GM21528 (cell line): ENCODE measurements at regions not wholly inside any gene's neighbourhood (a gene's known extent, or its start where the extent isn't known, plus 50 kb on each side); places are given as distances from the start of the nearest gene placed in this dataset.

Source experiments
- ATAC-seq: cut with Tn5 transposase; IDR thresholded peaks from one replicate; pipeline ENCODE4 v1.9.1; 2021; ENCODE audit warnings: mild to moderate bottlenecking, moderate library complexity; ENCODE audit not compliant: unreplicated experiment, low FRiP score

DNA sequence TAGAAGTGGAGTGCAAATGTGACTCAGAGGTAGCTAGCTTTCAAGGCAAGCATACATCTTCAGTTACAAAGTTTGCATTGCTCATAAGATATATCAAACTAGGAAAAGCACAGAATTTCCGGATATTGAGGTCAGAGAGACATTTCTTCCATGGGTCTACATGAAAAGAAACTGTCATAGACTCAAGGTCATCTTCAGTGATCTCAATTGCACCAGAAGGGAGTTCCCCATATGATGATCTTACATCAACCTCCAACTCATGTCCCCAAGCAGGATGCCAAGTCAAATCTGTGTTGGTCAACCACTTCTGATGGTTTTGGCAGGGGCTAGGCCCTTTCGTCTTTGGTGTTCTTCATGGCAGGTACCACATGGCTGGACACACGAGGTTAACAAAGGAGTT lies 459.9 kb upstream of the MAF start:
- no peak for ATAC-seq

DNA sequence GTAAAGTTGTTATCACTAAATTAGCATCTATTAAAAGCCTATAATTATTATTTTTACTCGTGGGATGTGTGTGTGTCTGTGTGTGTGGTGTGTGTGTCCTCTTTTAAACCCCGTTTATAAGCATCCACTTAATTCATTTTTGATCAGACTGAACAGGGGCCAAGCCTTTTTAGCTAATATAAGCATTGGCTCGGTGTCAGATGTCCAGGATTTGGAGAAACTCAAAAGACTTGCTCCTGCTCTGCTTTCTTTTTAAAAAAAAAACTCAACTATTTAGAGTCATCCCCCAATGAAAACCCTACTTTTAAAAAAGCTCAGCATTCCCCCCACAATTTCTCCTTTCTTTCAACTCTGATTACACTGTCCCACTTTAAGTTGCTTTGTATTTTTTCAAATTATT lies 459.3 kb upstream of the MAF start:
- no peak for ATAC-seq

DNA sequence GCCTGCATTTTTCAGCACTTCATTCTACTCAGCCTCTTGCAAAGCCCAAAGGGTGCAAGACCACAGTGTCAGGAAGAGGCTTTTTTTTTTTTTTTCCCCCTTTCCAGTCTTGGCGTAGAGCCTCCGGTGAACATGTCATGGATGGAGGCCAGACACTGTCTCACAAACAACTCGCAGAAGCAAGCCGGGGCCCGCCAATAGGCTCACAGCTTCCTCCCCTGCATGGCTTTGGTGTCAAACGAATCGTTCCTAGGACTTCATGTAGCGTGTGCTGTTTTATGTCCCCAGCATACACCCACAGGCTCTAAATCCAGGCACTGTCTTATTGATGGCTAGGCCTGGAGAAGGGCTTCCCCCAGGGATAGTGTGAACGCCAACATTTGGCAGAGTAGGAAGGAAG lies 457.7 kb upstream of the MAF start:
- ATAC-seq, result no peak

DNA sequence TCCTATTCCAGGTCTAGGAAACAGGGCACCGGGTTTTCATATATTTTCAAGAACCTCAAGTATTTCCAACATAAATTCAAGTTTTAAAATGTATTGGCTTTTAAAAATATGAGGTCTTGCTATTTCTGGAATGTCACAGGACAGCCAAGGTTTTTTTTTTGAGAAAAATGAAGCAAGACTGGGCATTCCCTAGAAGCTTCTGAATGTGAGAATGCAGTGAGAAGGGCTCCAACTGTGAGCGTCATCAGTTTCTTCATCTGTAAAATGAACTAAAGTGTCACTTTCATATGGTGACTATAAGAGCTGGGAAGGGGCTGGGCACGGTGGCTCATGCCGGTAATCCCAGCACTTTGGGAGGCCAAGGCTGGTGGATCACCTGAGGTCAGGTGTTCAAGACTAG lies 455.8 kb upstream of the MAF start:
- no peak for ATAC-seq

DNA sequence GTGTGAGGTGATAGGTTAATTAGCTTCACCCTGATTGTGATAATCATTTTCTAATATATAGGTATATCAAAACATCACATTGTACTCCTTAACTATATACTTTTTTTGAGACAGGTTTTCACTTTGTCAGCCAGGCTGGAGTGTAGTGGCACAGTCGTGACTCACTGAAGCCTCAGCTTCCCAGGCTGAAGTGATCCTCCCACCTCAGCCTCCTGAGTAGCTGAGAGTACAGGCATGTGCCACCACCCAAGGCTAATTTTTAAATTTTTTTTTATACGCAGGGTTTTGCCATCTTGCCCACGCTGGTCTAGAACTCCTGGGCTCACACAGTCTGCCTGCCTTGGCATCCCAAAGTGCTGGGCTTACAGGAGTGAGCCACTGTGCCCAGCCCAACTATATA lies 455.3 kb upstream of the MAF start:
- ATAC-seq, result no peak

DNA sequence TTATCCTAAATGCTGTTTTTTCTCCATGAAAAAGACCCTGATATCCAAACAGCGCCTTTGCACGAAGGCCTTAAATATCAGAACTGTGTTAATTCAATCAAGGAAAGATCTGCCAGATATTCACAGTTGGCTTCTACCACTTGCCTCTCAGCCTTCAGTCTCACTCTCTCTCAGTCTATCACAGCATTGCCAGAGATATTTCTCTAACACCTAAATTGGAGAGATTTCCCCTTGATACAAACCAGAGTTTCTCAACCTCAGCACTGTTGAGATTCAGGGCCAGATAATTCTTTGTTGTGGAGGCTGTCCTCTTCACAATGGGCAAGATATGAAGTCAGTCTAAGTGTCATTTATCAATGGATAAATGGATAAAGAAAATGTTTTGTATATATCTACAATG lies 454.1 kb upstream of the MAF start:
- no peak for ATAC-seq

DNA sequence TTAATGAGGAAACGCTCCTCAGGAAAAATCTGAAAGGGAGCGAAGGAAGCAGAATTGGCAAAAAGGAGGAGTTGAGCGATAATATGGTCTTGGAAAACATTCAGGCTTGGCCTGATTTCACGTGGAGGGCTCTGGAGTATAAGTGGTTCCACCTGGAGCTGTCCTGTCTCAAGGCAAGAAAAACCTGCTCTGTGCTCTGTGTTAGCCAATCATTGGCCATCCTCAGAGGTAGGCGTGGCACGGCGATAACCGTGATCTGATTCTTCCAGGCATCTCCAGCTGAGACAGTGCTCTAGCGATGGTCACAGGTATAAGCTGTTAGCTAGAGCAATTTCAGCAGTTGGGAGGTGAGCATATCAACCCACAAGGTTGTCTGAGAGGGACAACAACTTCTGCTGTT lies 450.5 kb upstream of the MAF start:
- no peak for ATAC-seq

DNA sequence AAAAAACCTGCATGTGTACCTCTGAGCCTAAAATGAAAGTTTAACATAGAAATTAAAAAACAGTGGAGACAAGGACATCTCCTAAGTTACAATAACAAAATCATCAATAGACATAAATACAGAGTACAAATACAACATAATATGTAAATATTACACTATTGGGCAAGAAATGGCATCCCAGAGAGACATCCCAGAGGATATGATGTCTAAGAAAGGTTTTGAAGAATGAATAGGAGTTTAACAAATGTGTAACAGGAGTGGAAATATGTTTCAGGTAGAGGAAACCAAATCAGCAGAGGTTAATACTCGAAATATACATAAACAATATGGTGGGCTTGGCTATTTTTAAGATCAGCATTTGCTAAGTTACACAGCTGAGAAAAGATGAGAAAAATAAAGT lies 447.7 kb upstream of the MAF start:
- ATAC-seq, result no peak

DNA sequence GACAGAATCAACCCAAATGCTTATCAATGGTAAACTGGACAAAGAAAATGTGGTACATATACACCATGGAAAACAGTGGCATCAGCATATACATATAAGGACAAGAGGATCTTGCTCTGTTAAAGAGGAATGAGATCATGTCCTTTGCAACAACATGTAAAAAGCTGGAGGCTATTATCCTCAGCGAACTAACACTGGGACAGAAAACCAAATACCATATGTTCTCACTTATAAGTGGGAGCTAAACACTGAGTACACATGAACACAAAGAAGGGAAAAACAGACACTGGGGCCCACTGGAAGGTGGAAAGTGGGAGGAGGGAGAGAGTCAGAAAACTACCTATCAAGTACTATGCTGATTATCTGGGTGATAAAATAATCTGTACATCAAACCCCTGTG lies 447.3 kb upstream of the MAF start:
- ATAC-seq, result no peak

DNA sequence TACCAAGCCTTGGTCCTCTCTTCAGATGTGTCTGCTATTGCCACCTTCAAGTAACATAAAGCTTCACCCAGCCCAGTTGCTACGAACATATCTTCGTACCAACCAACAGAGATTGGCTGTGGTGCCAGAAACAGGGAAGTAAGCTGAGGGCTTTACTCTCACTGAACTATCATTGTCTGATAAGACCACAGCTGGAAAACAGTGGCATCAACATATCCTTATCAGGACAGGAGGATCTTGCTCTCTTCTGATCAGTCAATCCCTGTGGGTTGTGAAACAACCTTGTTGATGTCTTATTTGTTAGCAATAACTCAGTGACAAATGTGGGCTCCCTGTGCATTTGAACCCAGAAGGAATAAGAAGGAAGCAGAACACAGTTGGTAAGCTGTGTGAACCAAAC lies 446.3 kb upstream of the MAF start:
- ATAC-seq, result no peak

DNA sequence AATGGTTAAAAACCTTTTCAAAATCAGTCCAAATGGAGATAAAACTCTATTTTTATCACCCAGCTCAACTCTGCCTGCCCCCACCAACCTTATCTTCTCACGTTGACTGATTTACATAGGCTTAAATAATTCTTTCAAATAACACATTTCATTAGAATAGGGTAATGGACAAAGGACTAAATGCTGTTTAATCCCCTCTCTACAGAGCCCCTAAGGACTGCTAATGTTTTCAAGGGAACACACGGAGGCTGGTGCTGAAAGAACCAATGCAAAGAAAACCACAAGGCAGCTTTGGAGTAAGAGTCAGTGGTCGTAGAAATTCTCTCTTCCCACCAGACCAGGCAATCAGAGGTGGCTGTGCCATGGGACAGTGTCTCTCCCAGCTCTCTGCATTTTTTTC lies 445.7 kb upstream of the MAF start:
- no peak for ATAC-seq

DNA sequence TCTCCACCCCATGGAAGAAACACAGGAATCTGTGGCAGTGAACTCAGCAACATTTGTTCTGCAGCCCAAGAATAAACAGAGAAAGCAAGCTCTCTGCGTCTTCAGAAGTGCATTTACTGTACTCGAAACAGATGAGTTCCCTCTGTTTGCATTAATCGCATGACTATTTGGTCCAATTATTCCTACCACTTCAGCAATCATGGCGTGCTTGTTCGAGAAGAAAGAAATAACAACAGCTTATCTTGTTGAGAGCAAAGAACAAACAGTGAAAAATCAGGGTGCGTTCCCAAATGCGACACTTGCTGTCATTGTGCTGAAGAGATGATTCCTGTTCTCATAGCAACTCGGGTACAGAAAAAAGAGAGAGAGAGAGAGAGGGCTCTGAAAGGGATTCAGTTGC lies 445.3 kb upstream of the MAF start:
- ATAC-seq, result no peak

DNA sequence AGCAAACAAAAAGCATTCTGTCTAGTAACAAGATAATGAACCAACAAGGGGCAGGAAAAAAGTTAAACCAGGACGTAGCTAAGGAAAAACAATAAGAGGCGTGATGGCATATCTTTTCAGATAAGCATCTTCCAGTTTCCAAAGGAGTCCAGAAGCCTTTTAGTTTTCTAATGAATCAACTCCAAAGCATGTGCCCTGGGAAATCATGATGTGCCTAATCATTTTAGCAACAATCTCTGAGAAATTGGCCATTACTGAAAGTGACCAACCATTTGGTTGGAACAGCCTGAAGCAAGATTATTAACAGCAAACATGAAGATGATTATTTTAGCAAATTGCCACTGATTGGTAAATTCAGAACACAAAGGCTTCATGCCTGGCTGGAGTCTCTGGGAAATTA lies 440.9 kb upstream of the MAF start:
- no peak for ATAC-seq

DNA sequence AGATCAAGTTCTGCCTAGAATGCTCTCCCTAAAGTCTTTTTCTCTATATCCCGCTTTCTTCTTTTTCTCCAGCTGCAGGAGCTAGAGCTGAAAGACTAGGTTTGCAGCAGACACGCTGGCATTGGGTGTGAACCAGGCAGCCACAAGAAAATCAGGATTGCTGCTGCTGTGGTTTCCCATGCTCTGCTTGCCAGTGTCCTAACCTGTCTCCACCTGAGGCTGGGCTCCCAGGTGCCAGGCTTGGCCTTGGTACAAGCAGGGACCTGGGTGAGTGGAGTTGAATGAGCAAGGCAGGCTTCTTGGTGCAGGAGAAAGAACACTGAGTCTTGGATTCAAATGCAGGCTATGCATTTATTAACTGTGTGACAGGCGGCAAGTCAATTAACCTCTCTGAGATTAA lies 440.3 kb upstream of the MAF start:
- ATAC-seq, result no peak

DNA sequence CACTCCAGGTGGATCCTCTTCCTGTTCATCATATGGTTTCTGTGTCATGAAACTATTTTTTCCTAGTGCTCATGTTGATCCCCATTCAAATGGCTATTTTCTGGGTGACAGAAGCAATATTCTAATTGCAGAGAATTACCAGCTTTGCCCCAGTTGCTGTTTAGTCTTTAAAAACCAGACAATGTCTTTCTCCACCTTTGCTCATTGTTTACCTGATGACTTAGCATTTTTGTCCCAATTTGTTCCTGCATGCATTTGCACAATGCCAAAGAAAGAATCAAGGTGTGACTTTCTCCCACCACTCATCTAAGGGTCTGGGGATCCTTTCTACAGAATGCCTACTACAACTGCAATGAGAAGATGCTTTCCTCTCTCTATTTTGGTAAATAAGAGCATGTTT lies 439.9 kb upstream of the MAF start:
- no peak for ATAC-seq

DNA sequence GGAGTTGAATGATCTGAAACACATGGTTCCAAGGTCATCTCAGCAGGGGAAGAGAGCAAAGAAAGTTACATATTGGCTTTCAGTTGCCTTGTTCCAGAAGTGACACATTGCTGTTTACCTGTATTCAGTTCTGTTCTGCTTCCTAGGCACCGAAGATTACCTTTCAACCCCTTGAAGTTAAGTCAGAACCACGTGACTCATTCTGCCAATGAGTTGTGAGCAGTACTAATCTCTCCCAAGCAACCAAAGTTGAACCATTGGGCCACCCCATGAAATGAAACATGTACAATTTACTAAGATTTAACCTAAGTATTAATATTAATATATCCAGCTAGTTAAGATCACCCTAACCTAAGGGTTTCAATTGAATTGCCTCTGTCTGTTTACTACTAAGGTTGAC lies 439.2 kb upstream of the MAF start:
- no peak for ATAC-seq

DNA sequence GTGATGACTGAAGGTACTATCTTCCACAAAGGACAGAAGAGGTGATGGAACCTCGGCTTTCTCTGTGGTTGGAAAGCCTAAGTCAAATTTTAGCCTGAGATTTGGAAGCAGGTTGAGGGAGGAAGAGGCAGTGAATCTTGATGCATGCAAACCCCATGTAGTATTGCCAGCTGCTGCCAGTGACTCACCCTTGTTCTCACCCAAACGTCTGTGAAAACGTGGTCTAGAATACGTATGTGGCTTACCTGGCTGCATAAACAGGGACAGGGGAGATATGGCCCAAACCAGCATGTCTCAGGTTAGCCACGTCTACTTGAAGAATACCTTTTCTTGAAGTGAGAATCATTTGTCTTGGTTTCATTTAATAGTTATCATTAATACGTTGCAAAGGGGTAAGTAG lies 438.0 kb upstream of the MAF start:
- ATAC-seq, result no peak

DNA sequence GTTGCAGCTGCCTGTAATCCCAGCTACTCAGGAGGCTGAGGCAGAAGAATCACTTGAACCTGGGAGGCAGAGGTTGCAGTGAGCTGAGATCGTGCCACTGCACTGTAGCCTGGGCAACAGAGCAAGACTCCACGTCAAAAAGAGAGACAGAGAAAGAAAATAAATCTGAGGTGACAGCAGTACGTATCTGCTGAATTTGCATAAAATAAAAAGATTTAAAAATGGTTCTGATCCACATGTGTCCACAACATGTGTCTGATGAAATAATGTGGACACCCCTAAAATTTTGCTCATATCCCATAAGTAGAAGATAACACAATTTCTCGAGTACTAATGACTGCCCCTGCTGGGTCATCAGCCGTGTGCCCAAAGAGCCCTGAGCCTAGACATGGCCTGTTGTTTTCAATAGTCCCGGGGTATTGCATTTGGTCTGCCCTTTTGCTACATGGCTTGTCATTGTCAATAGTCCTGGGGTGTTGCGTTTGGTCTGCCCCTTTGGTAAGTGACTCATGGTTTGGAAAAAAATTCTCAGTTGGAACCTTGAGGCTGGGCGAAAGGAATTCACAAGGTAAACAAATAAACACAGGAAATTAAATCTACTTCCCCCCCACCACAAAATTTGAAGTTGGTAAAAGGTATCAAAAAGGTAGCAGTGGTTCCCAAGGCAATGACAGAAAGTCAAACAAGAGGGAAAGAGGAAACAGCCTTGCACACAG lies 434.6 kb upstream of the MAF start:
- ATAC-seq, result no peak

DNA sequence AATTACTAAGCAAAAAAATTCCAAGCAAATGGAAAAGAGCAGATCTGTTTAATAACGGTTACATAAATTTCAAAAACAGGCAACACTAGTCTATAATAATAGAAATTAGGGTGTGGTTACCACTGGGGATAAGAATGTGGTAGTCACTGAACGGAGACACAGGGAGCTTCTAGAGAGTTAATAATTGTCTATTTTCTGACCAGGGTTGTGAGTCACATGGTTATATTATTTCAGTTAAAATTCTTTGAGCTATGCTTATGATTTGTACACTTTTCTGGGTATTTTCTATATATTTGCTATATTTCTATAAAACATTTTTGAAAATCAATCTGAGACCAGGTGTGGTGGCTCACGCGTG lies 433.9 kb upstream of the MAF start:
- no peak for ATAC-seq

DNA sequence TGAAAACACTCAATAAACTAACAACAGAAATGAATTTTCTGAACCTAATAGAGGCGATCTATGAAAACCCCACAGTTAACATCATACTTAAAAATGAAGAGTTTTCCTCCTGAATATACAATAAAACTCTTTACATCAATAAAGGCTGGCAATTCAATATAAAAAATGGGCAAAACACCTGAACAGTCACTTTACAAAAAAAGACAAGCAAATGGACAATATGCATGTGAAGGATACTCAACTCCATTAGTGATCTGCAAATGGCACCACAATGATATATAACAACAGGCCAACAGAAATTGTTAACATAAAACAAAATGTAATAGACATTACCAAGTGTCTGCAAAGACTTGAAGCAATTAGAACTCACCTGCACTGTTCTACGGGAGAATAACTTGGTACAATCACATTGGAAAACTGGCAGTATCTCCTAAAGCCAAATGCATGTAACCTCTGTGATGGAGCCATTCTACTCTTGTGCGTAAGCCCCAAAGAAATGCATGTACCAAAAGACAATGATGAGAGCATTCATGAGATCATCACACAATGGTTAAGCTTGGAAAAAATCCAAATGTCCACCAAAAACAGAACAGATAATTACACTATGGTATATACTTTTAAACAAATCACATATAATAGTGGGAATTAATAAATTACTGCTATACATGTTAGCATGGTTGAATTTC lies 433.4 kb upstream of the MAF start:
- ATAC-seq, result no peak

DNA sequence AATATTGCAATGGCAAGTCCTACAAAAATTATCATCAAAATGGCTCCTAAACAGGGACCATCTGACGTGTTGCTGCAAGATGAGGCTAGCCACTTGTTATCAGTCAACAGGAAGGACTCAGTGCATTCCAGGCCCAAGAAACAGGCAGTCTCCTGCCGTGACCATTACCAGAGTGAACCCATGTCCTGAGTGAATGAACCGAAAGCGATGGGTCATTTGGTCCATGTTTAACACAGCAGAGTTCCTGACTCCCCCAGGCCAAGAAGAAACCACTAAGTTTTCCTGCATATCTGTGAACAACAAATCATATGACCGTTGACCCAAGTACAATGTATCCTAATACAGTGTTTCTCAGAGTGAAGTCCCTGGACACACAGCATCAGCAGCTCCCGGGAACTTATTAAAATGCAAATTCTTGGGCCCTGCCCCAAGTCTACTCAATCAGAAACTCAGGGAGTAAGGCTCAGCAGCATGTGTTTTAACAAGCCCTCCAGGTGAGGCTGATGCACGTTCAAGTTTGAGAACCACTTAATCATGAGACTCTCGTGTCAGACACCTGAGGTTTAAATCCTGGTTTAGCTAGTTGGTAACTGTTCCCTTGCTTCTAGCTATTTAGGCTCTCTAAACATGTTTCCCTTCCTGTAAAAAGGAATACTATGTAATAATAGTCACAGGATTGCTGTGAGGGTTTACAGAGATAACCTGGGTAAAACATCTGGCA lies 429.4 kb upstream of the MAF start:
- no peak for ATAC-seq

DNA sequence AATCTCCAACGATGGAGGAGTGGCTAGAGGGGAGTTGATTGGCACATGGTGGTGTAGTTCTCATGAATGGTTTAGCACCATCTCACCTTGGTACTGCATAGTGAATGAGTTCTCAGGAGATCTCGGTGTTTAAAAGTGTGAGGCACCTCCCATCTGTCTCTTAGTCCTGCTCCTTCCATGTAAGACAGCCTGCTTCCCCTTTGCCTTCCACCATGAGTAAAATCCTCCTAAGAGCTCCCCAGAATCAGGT lies 428.8 kb upstream of the MAF start:
- no peak for ATAC-seq
